GM19324 (cell line): ENCODE measurements at regions not wholly inside any gene's neighbourhood (a gene's known extent, or its start where the extent isn't known, plus 50 kb on each side); places are given as distances from the start of the nearest gene placed in this dataset.

Experiments used
- ATAC-seq: cut with Tn5 transposase; IDR thresholded peaks from one replicate; pipeline ENCODE4 v1.9.1; 2021; ENCODE audit warnings: mild to moderate bottlenecking, moderate library complexity; ENCODE audit not compliant: unreplicated experiment, low FRiP score

DNA sequence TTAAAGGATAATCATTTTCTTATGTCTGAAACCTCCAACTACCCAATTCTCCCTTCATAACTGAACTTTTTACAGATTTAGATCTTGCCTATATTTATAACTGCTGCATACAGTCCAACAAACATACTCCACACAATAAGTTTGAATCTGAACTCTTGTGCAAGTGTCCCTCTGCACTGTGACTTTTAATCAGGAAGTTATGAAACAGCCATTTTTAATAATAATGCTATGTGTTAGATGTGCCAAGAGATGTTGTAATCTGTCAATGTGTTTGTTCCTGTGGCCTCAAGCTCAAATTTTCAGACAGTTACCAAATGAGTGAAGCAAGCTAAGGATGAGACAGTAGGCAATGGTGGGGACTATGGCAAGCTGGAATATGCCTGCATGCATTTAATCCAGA is 57.6 kb upstream of the MTAP start:
- ATAC-seq, result no peak

DNA sequence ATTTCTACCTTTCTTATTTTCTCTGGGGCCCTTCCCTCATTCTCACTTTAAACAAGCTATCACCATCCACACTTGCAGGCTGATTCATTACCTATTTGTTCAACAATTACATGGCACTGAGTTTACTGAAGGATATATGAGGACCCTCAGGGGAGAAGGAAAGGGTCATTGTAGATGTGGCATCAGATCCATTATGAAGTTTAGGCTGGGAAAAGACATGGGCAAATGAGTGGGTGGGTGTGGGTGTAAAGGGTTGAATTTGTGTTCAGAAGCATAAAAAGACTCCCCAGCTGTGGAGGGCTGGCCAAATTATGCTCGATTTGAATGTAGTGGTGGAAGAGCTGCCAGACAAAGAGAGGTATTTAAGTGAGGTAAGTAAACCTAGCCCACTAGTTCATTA is 55.9 kb upstream of the MTAP start:
- no peak for ATAC-seq

- no peak for ATAC-seq
Observed at GRCh38 chr9:21747175-21747574, 55.3 kb upstream of the MTAP start.

- ATAC-seq, result no peak
Observed at GRCh38 chr9:21750021-21750735, 52.3 kb upstream of the MTAP start.

- no peak for ATAC-seq
Observed at GRCh38 chr9:21751998-21752397, 50.4 kb upstream of the MTAP start.
